Stomach (tissue), 4 donors: ENCODE measurements at regions not wholly inside any gene's neighbourhood (a gene's known extent, or its start where the extent isn't known, plus 50 kb on each side); places are given as distances from the start of the nearest gene placed in this dataset.

Experiments used
- EP300 ChIP-seq: sonication (generic); formaldehyde crosslinking; IDR thresholded peaks from one replicate; pipeline ENCODE4 v1.6.1; 2017; ENCODE audit warnings: antibody characterized with exemption
- POLR2A ChIP-seq, 4 donors: fragments of 450-650 bp; IDR thresholded peaks; one replicate each; pipeline ENCODE4 v1.6.1; 2016; ENCODE audit warnings: antibody characterized with exemption in 4 of 4, control low read depth in 2 of 4, mild to moderate bottlenecking in 1 of 4, moderate library complexity in 1 of 4
- POLR2AphosphoS5 ChIP-seq, 3 donors: sonication (generic); formaldehyde crosslinking; IDR thresholded peaks; one replicate each; pipeline ENCODE4 v1.6.1; 2016; ENCODE audit warnings: antibody characterized with exemption in 3 of 3
- TF ChIP-seq, protein P1 (sequence below), 7 experiments: fragments of 450-650 bp in 4 of 7; fragments of 200-600 bp in 3 of 7; sonication (generic) in 3 of 7; IDR thresholded peaks; one replicate each; pipeline ENCODE4 v1.5.1; 2016 to 2019; ENCODE audit warnings: antibody characterized with exemption in 7 of 7, control low read depth in 2 of 7, mild to moderate bottlenecking in 1 of 7

DNA sequence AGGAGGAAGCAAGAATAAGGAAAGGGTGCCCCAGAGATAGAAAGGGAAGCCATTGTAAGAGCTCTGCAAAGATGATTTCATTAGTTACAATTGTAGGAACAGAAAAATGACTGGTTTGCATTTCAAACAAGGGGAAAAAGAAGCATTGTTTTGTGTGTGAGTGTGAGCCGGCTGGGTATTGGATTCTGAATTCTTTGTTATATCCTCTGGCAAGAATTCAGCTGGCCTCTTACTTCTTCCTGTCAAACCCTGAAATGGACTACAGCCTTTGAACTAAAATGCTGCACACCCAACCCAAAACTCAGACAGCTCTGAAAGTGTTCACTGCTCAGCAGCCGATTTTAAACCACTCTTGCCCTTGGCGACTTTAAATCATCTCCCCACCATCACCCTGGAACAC lies 461.3 kb downstream of the PMP22 start:
- TF ChIP-seq, protein P1, sequence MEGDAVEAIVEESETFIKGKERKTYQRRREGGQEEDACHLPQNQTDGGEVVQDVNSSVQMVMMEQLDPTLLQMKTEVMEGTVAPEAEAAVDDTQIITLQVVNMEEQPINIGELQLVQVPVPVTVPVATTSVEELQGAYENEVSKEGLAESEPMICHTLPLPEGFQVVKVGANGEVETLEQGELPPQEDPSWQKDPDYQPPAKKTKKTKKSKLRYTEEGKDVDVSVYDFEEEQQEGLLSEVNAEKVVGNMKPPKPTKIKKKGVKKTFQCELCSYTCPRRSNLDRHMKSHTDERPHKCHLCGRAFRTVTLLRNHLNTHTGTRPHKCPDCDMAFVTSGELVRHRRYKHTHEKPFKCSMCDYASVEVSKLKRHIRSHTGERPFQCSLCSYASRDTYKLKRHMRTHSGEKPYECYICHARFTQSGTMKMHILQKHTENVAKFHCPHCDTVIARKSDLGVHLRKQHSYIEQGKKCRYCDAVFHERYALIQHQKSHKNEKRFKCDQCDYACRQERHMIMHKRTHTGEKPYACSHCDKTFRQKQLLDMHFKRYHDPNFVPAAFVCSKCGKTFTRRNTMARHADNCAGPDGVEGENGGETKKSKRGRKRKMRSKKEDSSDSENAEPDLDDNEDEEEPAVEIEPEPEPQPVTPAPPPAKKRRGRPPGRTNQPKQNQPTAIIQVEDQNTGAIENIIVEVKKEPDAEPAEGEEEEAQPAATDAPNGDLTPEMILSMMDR (IDR thresholded peaks at IDR 0.05) = no peak
- TF ChIP-seq POLR2A (IDR thresholded peaks at IDR 0.05) = no peak
- no peak for TF ChIP-seq POLR2AphosphoS5 (IDR thresholded peaks at IDR 0.05)
- no peak for TF ChIP-seq EP300
